ENCODE measurements at regions not wholly inside any gene's neighbourhood (a gene's known extent, or its start where the extent isn't known, plus 50 kb on each side); places are given as distances from the start of the nearest gene placed in this dataset.

DNA sequence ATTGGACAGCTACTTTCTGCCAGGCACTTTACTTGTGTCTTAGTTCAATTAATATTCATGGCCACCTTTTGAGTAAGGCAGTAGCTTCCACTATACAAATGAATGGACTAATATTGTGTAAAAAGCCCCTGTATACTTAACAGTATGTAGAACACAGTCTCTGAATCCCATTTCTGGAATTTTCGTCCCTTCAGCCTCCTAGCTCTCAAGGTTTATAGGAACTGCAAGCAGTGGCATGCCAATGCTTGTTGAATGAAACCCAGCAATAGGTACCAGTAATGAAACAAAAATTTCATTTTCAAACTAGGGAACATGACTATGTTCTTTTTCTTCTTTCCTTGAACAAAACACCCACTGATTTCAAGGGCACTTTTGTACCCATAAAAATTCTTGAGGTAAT is 361.6 kb downstream of the TDRD3 start:
- Mint-ChIP-seq H3K36me3 (no peaks in the 10 kb centered on the region), H3K27ac (no peak overlapping the region), H3K27me3 (no peaks in the 10 kb centered on the region), H3K9me3 (peaks cover 16% of the 10 kb centered on the region), H3K4me1 (ENCODE audit: low read depth) (no peaks in the 10 kb centered on the region), H3K4me3 (no peak overlapping the region)
- intact Hi-C loops (cut with micrococcal nuclease) = no loop called here
- POLR2A ChIA-PET = no interaction called here
- no peak for DNase-seq
- CTCF ChIA-PET = no interaction called here

DNA sequence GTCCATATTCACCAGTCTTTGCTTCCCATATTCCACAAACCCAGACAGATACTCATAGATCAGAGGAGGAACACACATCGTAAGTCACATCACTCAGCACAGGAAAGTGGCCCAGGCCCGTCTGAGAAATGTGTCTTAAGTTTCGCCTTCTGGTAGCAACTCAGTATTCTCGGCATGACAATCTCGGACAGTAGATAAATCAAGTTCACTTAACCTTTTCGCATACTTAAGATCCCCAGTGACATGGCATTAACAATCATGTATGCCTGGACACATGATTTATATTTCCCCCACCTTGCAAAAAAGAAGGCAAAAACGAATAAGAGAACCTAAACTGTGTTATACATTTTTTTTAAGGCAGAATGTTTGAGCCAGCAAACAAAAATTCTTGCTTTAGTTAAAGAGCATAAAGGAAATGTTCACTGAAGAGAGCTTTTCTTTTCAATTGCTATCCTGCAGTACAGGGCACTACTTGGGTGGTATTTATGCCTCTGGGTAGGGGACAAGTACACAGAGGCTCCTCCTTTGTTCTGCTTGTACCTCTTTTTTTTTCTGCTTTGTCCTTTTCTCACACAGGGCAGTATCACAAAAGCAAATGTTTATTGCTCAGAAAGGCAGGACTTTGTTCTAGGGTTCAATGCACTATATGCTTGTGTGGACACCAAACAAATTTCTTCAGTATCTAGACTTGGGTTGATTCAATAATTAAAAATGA is 360.6 kb downstream of the TDRD3 start:
- H3K36me3 Mint-ChIP-seq = no peaks in the 10 kb centered on the region
- ChIA-PET POLR2A (no interaction called here), CTCF (no interaction called here)
- no peak overlapping the region for H3K27ac Mint-ChIP-seq
- no peak for DNase-seq
- no peaks in the 10 kb centered on the region for H3K4me1 Mint-ChIP-seq (ENCODE audit: low read depth)
- H3K9me3 Mint-ChIP-seq = peaks cover 10% of the 10 kb centered on the region
- no peak overlapping the region for H3K4me3 Mint-ChIP-seq
- no peaks in the 10 kb centered on the region for H3K27me3 Mint-ChIP-seq
- intact Hi-C loops (cut with micrococcal nuclease) = no loop called here

DNA sequence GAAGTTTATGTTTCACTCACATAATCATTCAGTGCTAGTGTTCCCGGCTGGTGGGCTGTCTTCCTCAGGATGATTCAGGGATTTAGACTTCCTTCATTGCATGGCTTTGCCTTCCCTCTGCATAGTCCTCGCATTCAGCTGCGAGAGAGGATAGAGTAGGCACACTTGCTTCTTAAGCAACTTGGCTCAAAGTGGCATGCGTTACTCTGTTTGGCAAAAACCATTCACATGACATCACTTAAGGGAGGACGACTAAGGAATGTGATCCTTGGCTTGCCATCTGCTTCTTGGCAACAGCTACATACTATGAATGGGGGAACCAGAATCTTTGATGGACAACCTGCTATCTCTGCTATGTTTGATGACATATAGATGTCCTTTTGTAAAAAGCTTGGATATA is 359.3 kb downstream of the TDRD3 start:
- no peak overlapping the region for H3K4me3 Mint-ChIP-seq
- ChIA-PET POLR2A (no interaction called here), CTCF (no interaction called here)

DNA sequence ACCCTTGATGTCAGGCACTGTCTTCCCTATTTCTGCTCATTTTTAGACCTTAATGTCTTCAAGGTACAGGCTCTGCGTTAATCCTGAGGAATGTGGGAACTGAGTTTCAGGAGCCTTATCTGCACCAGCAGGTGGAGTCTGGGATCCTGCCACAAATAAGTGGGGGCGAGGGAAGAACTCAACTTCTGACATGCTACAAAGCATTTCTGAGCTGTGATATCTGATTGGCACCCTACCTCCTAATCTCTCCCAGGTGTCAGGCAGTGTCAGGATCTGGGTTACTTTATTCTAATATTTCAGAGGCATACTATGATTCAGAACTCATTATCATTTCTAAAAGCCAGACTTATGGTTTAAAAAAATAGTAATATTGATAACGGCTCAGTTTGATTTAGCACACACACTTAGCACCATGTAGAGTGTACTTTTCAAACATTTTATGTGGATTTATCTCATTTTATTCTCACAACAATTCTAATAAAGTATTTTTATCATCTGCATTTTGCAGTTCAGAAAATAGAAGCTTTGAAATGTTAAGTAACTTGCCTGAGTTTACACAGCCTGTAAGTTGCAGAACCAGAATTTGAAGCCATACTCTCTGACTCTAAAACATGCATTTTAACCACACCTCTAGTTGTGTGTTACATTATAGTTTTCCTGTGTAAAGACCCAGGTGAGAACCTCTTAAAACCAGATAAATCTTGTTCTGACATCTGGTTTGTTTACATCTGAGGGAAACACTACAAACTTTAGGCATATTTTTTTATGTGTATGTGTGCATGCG is 358.6 kb downstream of the TDRD3 start:
- no peak for DNase-seq
- ChIA-PET POLR2A (no interaction called here), CTCF (no interaction called here)
- Mint-ChIP-seq H3K9me3 (peaks cover 2% of the 10 kb centered on the region), H3K27ac (no peak overlapping the region), H3K36me3 (no peaks in the 10 kb centered on the region), H3K4me3 (no peak overlapping the region), H3K27me3 (no peaks in the 10 kb centered on the region), H3K4me1 (ENCODE audit: low read depth) (no peaks in the 10 kb centered on the region)
- intact Hi-C loops (cut with micrococcal nuclease) = no loop called here

More for the DNA sequence above, 359.3 kb downstream of the TDRD3 start:
- H3K36me3 Mint-ChIP-seq = no peaks in the 10 kb centered on the region
- no peak overlapping the region for H3K27ac Mint-ChIP-seq
- H3K9me3 Mint-ChIP-seq = peaks cover 8% of the 10 kb centered on the region
- H3K27me3 Mint-ChIP-seq = no peaks in the 10 kb centered on the region
- DNase-seq = no peak
- intact Hi-C loops (cut with micrococcal nuclease) = no loop called here
- H3K4me1 Mint-ChIP-seq (ENCODE audit: low read depth) = no peaks in the 10 kb centered on the region

DNA sequence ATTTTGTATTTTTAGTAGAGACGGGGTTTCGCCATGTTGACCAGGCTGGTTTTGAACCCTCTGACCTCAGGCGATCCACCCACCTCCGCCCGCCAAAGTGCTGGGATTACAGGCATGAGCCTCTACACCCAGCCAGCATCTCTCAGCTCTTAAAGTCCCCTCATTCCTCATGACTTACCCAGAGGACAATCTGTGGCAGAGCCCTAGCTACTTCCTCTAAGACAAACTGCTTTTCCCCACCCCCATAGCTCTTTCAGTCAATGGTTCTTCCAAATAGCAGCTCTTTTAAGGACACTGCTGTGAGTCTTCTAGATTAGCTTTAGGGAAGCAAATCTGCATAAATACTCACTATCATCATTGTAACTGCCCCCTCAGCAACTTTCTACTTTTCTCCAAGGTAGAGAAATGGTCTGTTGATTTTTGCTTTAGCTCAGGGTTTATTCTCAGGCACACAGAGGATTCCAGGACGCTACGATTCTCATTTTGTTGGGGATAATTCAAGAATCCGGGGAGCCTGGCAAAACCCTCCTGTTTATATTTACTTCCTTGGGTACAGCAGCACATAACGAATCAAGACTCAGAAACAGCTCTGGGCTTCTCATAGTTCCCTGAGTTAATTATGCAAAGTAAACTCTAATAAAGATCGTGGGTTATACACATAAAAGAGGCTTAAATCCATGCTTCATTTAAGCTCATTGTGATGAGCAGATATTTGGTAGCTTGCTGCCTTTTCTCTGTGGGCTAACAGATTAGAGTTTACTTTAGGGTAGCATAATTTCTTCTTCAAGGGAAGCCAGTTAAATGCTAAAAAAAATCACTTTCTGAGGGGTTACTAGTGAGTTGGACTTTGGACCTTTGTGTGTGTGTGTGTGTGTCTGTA is 357.4 kb downstream of the TDRD3 start:
- CTCF ChIA-PET = no interaction called here
- no peak for DNase-seq
- Mint-ChIP-seq H3K27me3 (no peaks in the 10 kb centered on the region), H3K27ac (no peak overlapping the region), H3K4me3 (no peak overlapping the region), H3K36me3 (no peaks in the 10 kb centered on the region), H3K9me3 (peaks cover 2% of the 10 kb centered on the region), H3K4me1 (ENCODE audit: low read depth) (no peaks in the 10 kb centered on the region)
- intact Hi-C loops (cut with micrococcal nuclease) = no loop called here
- POLR2A ChIA-PET = no interaction called here

DNA sequence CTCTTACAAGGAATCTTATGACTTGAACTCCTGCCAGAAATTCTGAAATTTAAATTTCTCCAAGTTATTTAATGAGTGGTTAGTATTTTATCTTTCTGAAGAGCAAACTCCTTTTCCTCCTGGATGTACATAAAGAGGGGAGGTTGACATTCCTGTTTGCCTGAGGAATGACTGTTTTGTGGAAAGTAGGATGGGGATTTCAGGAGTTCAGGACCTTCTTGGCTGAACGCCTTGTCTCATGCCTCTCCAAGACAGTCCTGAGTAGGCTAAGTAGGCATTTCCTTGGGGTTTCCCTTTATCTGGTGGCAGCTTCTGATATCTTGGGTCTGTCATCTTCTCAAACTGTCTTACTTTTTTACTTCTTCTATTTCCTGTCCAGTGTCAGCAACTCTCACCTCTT is 356.6 kb downstream of the TDRD3 start:
- H3K9me3 Mint-ChIP-seq = peaks cover 2% of the 10 kb centered on the region
- H3K4me3 Mint-ChIP-seq = no peak overlapping the region
- H3K27me3 Mint-ChIP-seq = no peaks in the 10 kb centered on the region
- no peaks in the 10 kb centered on the region for H3K4me1 Mint-ChIP-seq (ENCODE audit: low read depth)
- ChIA-PET CTCF (no interaction called here), POLR2A (no interaction called here)
- H3K36me3 Mint-ChIP-seq = no peaks in the 10 kb centered on the region
- H3K27ac Mint-ChIP-seq = no peak overlapping the region
- intact Hi-C loops (cut with micrococcal nuclease) = no loop called here
- no peak for DNase-seq

DNA sequence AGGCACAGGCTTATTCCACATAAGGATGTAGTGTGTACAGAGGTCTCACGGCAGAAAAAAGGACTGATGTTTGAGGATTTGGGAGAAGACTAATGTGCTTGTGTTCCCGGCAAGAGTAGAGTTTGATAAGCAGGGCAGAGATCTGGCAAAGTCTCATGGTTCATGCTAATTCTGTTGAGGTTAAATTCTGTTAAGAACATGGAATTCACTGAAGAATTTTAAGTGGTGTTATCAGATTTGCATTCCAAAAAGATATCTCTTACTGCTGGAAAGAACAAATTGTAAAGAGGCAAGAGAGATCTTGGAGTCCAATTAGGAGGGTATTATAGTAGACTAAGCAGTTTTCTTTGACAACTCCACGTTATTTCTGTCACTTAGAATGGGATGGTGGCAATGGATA is 348.3 kb downstream of the TDRD3 start:
- no peak for DNase-seq
- CTCF ChIA-PET = no interaction called here
- Mint-ChIP-seq H3K9me3 (peaks cover 4% of the 10 kb centered on the region), H3K36me3 (no peaks in the 10 kb centered on the region), H3K27ac (no peak overlapping the region), H3K4me3 (no peak overlapping the region), H3K4me1 (ENCODE audit: low read depth) (no peaks in the 10 kb centered on the region), H3K27me3 (no peaks in the 10 kb centered on the region)
- intact Hi-C loops (cut with micrococcal nuclease) = no loop called here
- POLR2A ChIA-PET = no interaction called here

DNA sequence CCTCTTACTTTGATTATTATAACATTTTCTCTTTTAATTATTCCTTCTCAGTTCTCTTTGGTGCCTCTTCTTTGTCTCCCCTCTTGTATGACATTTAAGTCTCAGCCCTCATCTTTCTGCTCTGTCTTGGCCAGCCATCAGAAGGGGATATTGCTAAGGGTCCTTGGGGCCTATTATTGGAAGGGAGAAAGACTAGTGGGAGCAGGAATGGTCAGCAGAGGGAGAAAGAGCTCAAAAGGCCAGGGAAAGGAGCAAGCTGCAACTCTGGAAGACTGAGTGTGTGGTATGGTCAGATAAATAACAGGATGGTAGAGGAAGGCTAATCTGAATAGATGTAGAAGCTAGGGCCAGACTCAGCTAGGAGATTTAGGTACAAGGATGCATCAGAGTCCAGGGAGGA is 336.9 kb downstream of the TDRD3 start:
- ChIA-PET CTCF (no interaction called here), POLR2A (no interaction called here)
- H3K36me3 Mint-ChIP-seq = no peaks in the 10 kb centered on the region
- no peak overlapping the region for H3K4me3 Mint-ChIP-seq
- DNase-seq = no peak
- no peaks in the 10 kb centered on the region for H3K27me3 Mint-ChIP-seq
- H3K4me1 Mint-ChIP-seq (ENCODE audit: low read depth) = no peaks in the 10 kb centered on the region
- intact Hi-C loops (cut with micrococcal nuclease) = no loop called here
- H3K9me3 Mint-ChIP-seq = peaks cover 2% of the 10 kb centered on the region
- H3K27ac Mint-ChIP-seq = no peak overlapping the region

DNA sequence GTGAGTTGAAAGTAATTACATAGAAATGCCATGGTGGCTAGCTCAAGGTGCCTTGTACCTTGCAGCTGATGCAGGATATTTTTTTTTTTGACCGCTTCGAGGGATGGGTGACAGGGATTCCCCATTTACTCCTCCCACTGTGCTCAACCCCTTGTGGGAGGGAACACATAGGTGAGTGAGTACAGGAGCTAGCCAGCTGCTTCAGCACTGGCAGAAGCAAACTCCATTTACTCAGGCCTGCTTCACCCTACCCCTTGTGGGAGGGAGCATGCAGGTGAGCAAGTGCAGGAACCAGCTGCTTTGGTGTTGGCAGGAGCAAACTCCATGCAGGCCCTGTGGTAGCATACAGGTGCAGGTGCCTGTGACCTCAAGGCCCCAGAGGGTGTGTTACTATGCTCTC is 330.1 kb downstream of the TDRD3 start:
- Mint-ChIP-seq H3K27me3 (no peaks in the 10 kb centered on the region), H3K36me3 (no peaks in the 10 kb centered on the region), H3K27ac (no peak overlapping the region), H3K4me1 (ENCODE audit: low read depth) (no peaks in the 10 kb centered on the region), H3K9me3 (no peaks in the 10 kb centered on the region), H3K4me3 (no peak overlapping the region)
- ChIA-PET POLR2A (no interaction called here), CTCF (no interaction called here)
- intact Hi-C loops (cut with micrococcal nuclease) = no loop called here
- no peak for DNase-seq

DNA sequence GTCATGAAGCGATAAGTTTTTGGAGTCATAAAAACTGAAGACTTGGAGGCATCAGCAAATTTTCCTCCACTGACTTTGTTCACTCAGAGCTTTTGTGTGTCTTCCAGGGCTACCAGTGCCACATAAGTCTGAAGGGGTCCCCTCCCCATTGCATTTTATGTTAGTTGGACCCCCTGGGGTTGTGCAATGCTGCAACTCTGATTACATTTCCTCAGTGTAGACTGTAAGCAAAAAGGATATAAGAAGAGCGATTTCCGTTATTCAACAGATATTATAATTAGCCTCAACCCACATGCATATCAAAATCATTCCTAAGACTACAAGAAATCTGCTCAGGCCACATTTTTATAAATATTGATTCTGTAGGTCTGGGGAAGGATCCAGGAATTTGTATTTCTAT is 324.0 kb downstream of the TDRD3 start:
- ChIA-PET POLR2A (no interaction called here), CTCF (no interaction called here)
- DNase-seq = no peak
- no peaks in the 10 kb centered on the region for H3K9me3 Mint-ChIP-seq
- no peak overlapping the region for H3K27ac Mint-ChIP-seq
- no peak overlapping the region for H3K4me3 Mint-ChIP-seq
- H3K36me3 Mint-ChIP-seq = no peaks in the 10 kb centered on the region
- no peaks in the 10 kb centered on the region for H3K4me1 Mint-ChIP-seq (ENCODE audit: low read depth)
- no peaks in the 10 kb centered on the region for H3K27me3 Mint-ChIP-seq
- intact Hi-C loops (cut with micrococcal nuclease) = no loop called here

DNA sequence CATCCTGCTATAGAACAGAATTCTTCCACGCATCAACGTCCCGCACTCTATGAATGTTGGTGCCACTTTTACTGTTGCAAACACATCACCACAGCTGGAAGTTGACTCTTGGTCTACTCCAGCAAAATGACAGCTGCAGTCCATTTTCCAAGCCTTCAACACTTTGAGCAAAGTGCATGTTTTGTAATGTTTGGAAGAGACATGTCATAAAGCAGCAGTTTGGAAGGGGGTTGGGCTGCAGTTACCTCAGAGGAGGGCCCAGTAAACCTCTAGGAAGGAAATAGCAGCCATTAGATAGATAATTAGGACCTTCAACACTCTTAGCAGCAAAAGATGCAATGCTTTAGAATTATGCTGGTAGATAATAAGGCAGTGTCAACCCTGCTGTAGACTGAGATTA is 323.6 kb downstream of the TDRD3 start:
- intact Hi-C loops (cut with micrococcal nuclease) = no loop called here
- Mint-ChIP-seq H3K9me3 (no peaks in the 10 kb centered on the region), H3K27me3 (no peaks in the 10 kb centered on the region), H3K4me3 (no peak overlapping the region), H3K27ac (no peak overlapping the region), H3K4me1 (ENCODE audit: low read depth) (no peaks in the 10 kb centered on the region), H3K36me3 (no peaks in the 10 kb centered on the region)
- no peak for DNase-seq
- ChIA-PET CTCF (no interaction called here), POLR2A (no interaction called here)

DNA sequence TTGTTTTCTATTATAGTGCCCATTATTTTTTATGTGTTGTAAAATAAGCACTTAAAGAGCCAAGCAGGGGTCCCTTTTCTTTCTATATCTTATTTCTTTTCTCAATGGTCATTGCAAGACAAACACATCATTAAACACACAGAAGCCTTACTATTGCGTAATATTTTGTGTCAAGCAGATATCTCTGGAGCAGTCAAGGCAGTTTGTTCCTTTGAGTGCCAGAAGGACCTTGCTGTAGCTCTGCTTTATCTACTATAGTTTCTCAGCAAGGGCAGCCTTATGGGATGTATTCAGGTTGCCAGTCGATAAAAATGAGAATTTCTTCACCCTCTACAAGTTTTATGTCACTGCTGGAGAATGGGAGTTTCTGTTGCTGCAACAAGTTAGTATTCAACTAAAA is 319.3 kb downstream of the TDRD3 start:
- intact Hi-C loops (cut with micrococcal nuclease) = no loop called here
- Mint-ChIP-seq H3K27me3 (no peaks in the 10 kb centered on the region), H3K4me1 (ENCODE audit: low read depth) (no peaks in the 10 kb centered on the region), H3K9me3 (peaks cover 3% of the 10 kb centered on the region), H3K27ac (no peak overlapping the region), H3K4me3 (no peak overlapping the region), H3K36me3 (no peaks in the 10 kb centered on the region)
- DNase-seq = no peak
- ChIA-PET POLR2A (no interaction called here), CTCF (no interaction called here)

DNA sequence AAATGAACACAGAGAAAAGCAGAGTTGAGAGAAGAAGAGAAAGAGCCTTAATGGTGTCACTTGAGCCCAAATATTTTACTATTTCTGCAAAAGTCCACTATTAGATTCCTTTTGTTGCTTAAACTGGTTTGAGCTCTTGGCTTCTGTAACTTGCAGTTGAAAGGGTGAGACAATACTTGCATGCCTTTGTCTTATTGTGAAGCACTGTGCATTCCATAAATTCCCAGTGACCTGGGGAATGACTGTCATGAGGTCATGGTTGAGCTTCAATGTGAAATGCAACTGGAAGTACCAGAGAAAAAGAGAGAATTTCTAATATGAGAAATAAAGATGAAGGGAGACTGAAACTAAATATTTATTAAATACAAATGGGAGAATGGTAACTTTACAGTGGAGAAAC is 310.9 kb downstream of the TDRD3 start:
- Mint-ChIP-seq H3K36me3 (no peaks in the 10 kb centered on the region), H3K27me3 (no peaks in the 10 kb centered on the region), H3K4me1 (ENCODE audit: low read depth) (no peaks in the 10 kb centered on the region), H3K27ac (no peak overlapping the region), H3K9me3 (peaks cover 3% of the 10 kb centered on the region), H3K4me3 (no peak overlapping the region)
- ChIA-PET POLR2A (no interaction called here), CTCF (no interaction called here)
- DNase-seq = no peak
- intact Hi-C loops (cut with micrococcal nuclease) = no loop called here

Measured in activated CD4-positive, alpha-beta memory T cell treated with anti-CD3 and anti-CD28 coated beads for 36 hours (primary cell).